IMR-90 (cell line): ENCODE measurements at regions not wholly inside any gene's neighbourhood (a gene's known extent, or its start where the extent isn't known, plus 50 kb on each side); places are given as distances from the start of the nearest gene placed in this dataset.

ENCODE experiments used
- ATAC-seq: fragments of 200-7000 bp; cut with Tn5 transposase; 2 replicates; pipeline ENCODE4 v1.9.1; 2020; ENCODE audit warnings: low read depth, mild to moderate bottlenecking, moderate library complexity
- BruUV-seq: library from RNA; stranded (reverse); fragments of 400-500 nt; replicated peaks from 2 replicates; lab custom pipeline; 2021; lab: Mats Ljungman, UMichigan
- CTCF ChIA-PET: fragments of 300-600 bp; formaldehyde crosslinking; extraction: SDS; loops from one replicate; lab custom pipeline; 2021; ENCODE audit warnings: antibody characterized with exemption; lab: Yijun Ruan, JAX
- POLR2A ChIA-PET: fragments of 300-600 bp; sonication (Branson Sonifier 250); formaldehyde crosslinking; loops from one replicate; lab custom pipeline; 2022; ENCODE audit warnings: antibody characterized with exemption; ENCODE audit not compliant: unreplicated experiment; lab: Charles Lee
- DNase-seq: peaks from one replicate; pipeline ENCODE4 v3.0.0; 2013
- H2AFZ ChIP-seq: replicated peaks from 2 replicates; pipeline ENCODE3; 2013; ENCODE audit warnings: low read length, mild to moderate bottlenecking; ENCODE audit not compliant: poor library complexity
- H2AK5ac ChIP-seq: 2 replicates; pipeline ENCODE4 v1.6.1; 2013; ENCODE audit warnings: low read depth, low read length, inconsistent platforms
- H2AK9ac ChIP-seq: replicated peaks from 2 replicates; pipeline ENCODE3; 2013; ENCODE audit warnings: mild to moderate bottlenecking, low read depth, low read length, moderate library complexity; ENCODE audit not compliant: poor library complexity
- H2BK120ac ChIP-seq: 2 replicates; pipeline ENCODE4 v1.6.1; 2013; ENCODE audit warnings: low read depth, low read length, inconsistent platforms
- H2BK15ac ChIP-seq: 3 replicates; pipeline ENCODE4 v1.6.1; 2013; ENCODE audit warnings: low read depth, low read length, inconsistent platforms
- H2BK20ac ChIP-seq: 2 replicates; pipeline ENCODE4 v1.6.1; 2013; ENCODE audit warnings: low read depth, mild to moderate bottlenecking, inconsistent platforms, low read length, moderate library complexity
- H2BK5ac ChIP-seq: 2 replicates; pipeline ENCODE4 v1.6.1; 2013; ENCODE audit warnings: mild to moderate bottlenecking, low read depth, low read length, inconsistent platforms; ENCODE audit not compliant: poor library complexity, severe bottlenecking
- H3K14ac ChIP-seq: replicated peaks from 2 replicates; pipeline ENCODE4 v1.6.1; 2013; ENCODE audit warnings: low read depth, low read length, inconsistent platforms
- H3K18ac ChIP-seq: 2 replicates; pipeline ENCODE4 v1.6.1; 2013; ENCODE audit warnings: low read depth, low read length, control low read depth
- H3K23ac ChIP-seq: 2 replicates; pipeline ENCODE4 v1.6.1; 2013; ENCODE audit warnings: low read depth, low read length, inconsistent platforms
- H3K27ac ChIP-seq: 2 replicates; pipeline ENCODE4 v1.5.1; 2013; ENCODE audit warnings: mild to moderate bottlenecking, control low read depth, low read length; ENCODE audit not compliant: insufficient read depth
- H3K27me3 ChIP-seq: 2 replicates; pipeline ENCODE4 v1.6.1; 2013; ENCODE audit warnings: low read length; ENCODE audit not compliant: control insufficient read depth, insufficient read depth
- H3K36me3 ChIP-seq: 2 replicates; pipeline ENCODE4 v1.6.1; 2013; ENCODE audit warnings: low read length, mixed read lengths; ENCODE audit not compliant: control insufficient read depth, insufficient read depth
- H3K4ac ChIP-seq: 2 replicates; pipeline ENCODE4 v1.6.1; 2013; ENCODE audit warnings: low read depth, low read length, inconsistent platforms
- H3K4me1 ChIP-seq: 2 replicates; pipeline ENCODE4 v1.6.1; 2013; ENCODE audit warnings: low read length, mixed read lengths; ENCODE audit not compliant: control insufficient read depth, insufficient read depth
- H3K4me2 ChIP-seq: 2 replicates; pipeline ENCODE4 v1.6.1; 2013; ENCODE audit warnings: low read depth, mild to moderate bottlenecking, control low read depth, low read length, moderate library complexity
- H3K4me3 ChIP-seq: 2 replicates; pipeline ENCODE4 v1.5.1; 2013; ENCODE audit warnings: low read depth, mild to moderate bottlenecking, control low read depth, low read length, moderate library complexity; ENCODE audit not compliant: insufficient read depth
- H3K56ac ChIP-seq: 2 replicates; pipeline ENCODE4 v1.6.1; 2013; ENCODE audit warnings: low read length, inconsistent platforms; ENCODE audit not compliant: insufficient read depth; ENCODE audit errors: extremely low read depth
- H3K79me1 ChIP-seq, 2 experiments: 2 replicates each; pipeline ENCODE4 v1.6.1; 2013; ENCODE audit warnings: low read length in 2 of 2, inconsistent platforms in 1 of 2, low read depth in 1 of 2
- H3K9ac ChIP-seq: 2 replicates; pipeline ENCODE4 v1.6.1; 2013; ENCODE audit warnings: low read depth, low read length, control low read depth
- H3K9me1 ChIP-seq: 2 replicates; pipeline ENCODE4 v1.6.1; 2013; ENCODE audit warnings: low read length, inconsistent platforms; ENCODE audit not compliant: insufficient read depth
- H3K9me3 ChIP-seq: 2 replicates; pipeline ENCODE4 v1.6.1; 2013; ENCODE audit warnings: low read length; ENCODE audit not compliant: control insufficient read depth, insufficient read depth
- H4K20me1 ChIP-seq: 2 replicates; pipeline ENCODE4 v1.6.1; 2013; ENCODE audit warnings: low read length, inconsistent platforms; ENCODE audit not compliant: insufficient read depth
- H4K5ac ChIP-seq: 2 replicates; pipeline ENCODE4 v1.6.1; 2013; ENCODE audit warnings: mild to moderate bottlenecking, low read depth, low read length, control low read depth
- H4K8ac ChIP-seq, 2 experiments: 2 replicates each; pipeline ENCODE4 v1.6.1; 2013; ENCODE audit warnings: low read depth in 2 of 2, low read length in 2 of 2, control low read depth in 1 of 2, inconsistent platforms in 1 of 2
- H4K91ac ChIP-seq: 2 replicates; pipeline ENCODE4 v1.6.1; 2013; ENCODE audit warnings: low read depth, low read length, inconsistent platforms; ENCODE audit not compliant: insufficient read depth
- FOS ChIP-seq: fragments of 150-350 bp; IDR thresholded peaks from 2 replicates; pipeline ENCODE4 v1.6.1; 2016; ENCODE audit warnings: low read depth, low read length
- POLR2A ChIP-seq: IDR thresholded peaks from 2 replicates; pipeline ENCODE4 v1.6.1; 2012; ENCODE audit warnings: mild to moderate bottlenecking, low read depth, low read length
- RAD21 ChIP-seq: IDR thresholded peaks from 2 replicates; pipeline ENCODE4 v1.6.1; 2012; ENCODE audit warnings: low read length, improper control_type of control experiment
- USF2 ChIP-seq: fragments of 150-350 bp; IDR thresholded peaks from 2 replicates; pipeline ENCODE4 v1.6.1; 2017; ENCODE audit warnings: mild to moderate bottlenecking, antibody characterized with exemption, low read length, low read depth
- WGBS, 2 experiments: methylation state at CpG; one replicate each; pipeline versions ENCODE4 v1.1.5 to v1.1.7; 2013; ENCODE audit warnings: missing lambda C conversion rate in 2 of 2; ENCODE audit not compliant: insufficient read length in 1 of 2; ENCODE audit errors: extremely low coverage in 2 of 2; 5-methylcytosine and 5-hydroxymethylcytosine counted together
- dilution Hi-C: fragments of 300-500 bp; cut with HindIII; formaldehyde crosslinking; loops from one replicate; pipeline ENCODE4 v1.14.3; 2018; ENCODE audit warnings: low sequenced_read_pairs; ENCODE audit not compliant: unreplicated experiment
- in situ Hi-C: fragments of 300-500 bp; cut with MboI; formaldehyde crosslinking; loops from 3 replicates; pipeline ENCODE4 v1.14.3; 2019; ENCODE audit warnings: low sequenced_read_pairs, inconsistent platforms, mixed read lengths
- intact Hi-C: fragments of 100-400 bp; cut with micrococcal nuclease; formaldehyde crosslinking; loops from 2 replicates; pipeline ENCODE4 v1.10.0; 2022

- intact Hi-C loops: no loop called here
- H3K27ac ChIP-seq: no peak overlapping the region
- no peaks in the 10 kb centered on the region for H3K27me3 ChIP-seq
- no peak overlapping the region for H2AFZ ChIP-seq
- no peak overlapping the region for H3K4ac ChIP-seq
- no peak overlapping the region for H3K23ac ChIP-seq
- no peaks in the 10 kb centered on the region for H3K36me3 ChIP-seq
- POLR2A ChIA-PET: no interaction called here
- no peaks in the 10 kb centered on the region for H4K20me1 ChIP-seq
- no peak overlapping the region for H3K4me2 ChIP-seq
- dilution Hi-C loops: no loop called here
- no peak overlapping the region for H3K9ac ChIP-seq
- H2BK5ac ChIP-seq: no peak overlapping the region
- no peak overlapping the region for H3K56ac ChIP-seq
- H2AK9ac ChIP-seq: no peak overlapping the region
- DNase-seq: peak; percentile 81
- H2BK120ac ChIP-seq: no peak overlapping the region
- TF ChIP-seq USF2: no peak
- TF ChIP-seq FOS: no peak
- no peak for TF ChIP-seq RAD21
- no peak for TF ChIP-seq POLR2A
- peak; percentile 59 for ATAC-seq
- WGBS, 2 experiments: no CpG with 5 or more reads among the region's 3 CpGs
- CTCF ChIA-PET: interaction anchor here (0.7 kb wide), 1 partner anchor 1295 kb away, joined by 3 read pairs; no protein-coding TSS in a partner anchor
- no peaks in the 10 kb centered on the region; the same call in 1 of the 2 replicates for H3K9me1 ChIP-seq
- H3K14ac ChIP-seq: no peak overlapping the region
- H3K9me3 ChIP-seq: no peaks in the 10 kb centered on the region
- no peaks in the 10 kb centered on the region for H3K79me1 ChIP-seq
- no peak overlapping the region for H2AK5ac ChIP-seq
- H3K4me1 ChIP-seq: no peaks in the 10 kb centered on the region
- no peak overlapping the region for H2BK20ac ChIP-seq
- in situ Hi-C loops: no loop called here
- H4K8ac ChIP-seq: peak overlapping the region in 1 of 2 experiments; percentile 63; a peak in 1 of 4 replicates
- no TSS peak for BruUV-seq
- H2BK15ac ChIP-seq: no peak overlapping the region
- no peak overlapping the region; the same call in 1 of the 2 replicates for H4K91ac ChIP-seq
- H3K18ac ChIP-seq: no peak overlapping the region
- H3K4me3 ChIP-seq: no peak overlapping the region
- no peak overlapping the region for H4K5ac ChIP-seq
These were observed 105.0 kb upstream of the ADGRL2 start for GRCh38 chr1:81695741-81696140.
